ENCODE measurements at regions not wholly inside any gene's neighbourhood (a gene's known extent, or its start where the extent isn't known, plus 50 kb on each side); places are given as distances from the start of the nearest gene placed in this dataset.
A peak's percentile ranks its signal among the peaks of the same experiment; 100 is the strongest.
"Not testable (repeated sequence)": the region's sequence is repeated elsewhere in the genome, so short reads cannot be mapped to it uniquely, and the experiment has no call there.

DNA sequence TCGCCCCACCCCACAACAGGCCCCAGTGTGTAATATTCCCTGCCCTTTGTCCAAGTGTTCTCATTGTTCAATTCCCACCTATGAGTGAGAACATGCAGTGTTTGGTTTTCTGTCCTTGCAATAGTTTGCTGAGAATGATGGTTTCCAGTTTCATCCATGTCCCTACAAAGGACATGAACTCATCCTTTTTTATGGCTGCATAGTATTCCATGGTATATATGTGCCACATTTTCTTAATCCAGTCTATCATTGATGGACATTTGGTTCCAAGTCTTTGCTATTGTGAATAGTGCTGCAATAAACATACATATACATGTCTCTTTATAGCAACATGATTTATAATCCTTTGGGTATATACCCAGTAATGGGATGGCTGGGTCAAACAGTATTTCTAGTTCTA, 132.7 kb downstream of the SNX10 start:
- not testable (repeated sequence) for DNase-seq (ENCODE audit: low read depth, low spot score)

DNA sequence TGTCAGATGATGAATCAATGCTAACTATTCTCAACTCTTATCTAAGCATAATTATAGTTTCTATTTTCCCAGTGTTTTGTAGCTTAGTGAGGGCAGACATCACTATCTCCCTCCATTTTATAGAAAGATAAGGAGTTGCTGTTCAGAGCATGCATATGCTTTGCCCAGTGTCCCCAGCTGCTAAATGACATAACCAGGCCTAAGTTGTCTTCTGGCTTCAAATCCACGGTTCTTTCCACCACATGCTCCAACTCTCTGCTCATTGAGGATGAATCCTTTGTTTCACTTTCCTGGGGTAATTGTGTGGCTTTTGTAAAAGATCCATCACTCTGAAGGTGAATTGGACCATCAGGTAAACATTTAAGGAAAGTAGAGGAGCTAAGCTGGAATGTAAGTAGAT, 134.0 kb downstream of the SNX10 start:
- no peak for DNase-seq (ENCODE audit: low read depth, low spot score)

- no peak for DNase-seq (ENCODE audit: low read depth, low spot score)
Measured at GRCh38 chr7:26426096-26426495, 134.4 kb downstream of the SNX10 start.

- DNase-seq (ENCODE audit: low read depth, low spot score) = no peak
Measured at GRCh38 chr7:26428571-26428970, 136.9 kb downstream of the SNX10 start.

DNA sequence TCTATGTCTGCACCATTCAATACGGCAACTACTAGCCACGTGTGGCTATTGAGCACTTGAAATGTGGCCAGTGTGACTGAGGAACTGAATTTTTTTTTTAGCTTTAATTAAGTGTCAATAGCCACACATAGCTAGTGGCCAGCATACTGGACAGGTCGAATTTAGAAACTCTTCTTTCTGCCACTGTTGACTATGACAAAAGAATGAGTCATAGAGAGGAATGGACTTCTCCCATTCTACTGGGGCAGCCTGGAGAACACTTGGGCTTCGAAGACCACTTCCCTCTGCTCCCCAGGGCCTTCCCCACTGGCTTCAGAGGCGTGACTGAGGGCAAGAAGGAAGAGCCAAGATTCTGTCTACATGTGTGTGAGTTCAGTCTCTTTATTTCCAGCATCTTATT, 137.5 kb downstream of the SNX10 start:
- DNase-seq (ENCODE audit: low read depth, low spot score) = no peak

DNA sequence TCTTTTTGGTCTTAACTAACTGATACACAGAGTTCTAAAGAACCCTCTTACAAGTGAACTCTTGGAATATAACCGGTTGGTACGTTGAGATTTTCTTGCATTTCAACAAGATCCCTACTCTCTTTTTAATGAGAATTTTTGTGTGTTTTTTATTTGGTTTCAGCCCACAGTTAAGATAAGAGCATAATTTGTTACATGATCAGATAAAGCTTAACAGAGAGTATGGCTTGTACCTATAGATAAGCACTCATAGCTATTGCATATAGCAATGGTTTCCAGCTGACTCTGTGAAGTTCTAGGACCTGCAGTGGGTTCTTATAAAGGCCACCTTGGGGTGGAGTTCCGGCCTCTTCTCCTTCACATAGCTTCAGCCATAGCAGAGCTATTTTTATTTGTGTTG, 143.3 kb downstream of the SNX10 start:
- DNase-seq (ENCODE audit: low read depth, low spot score) = no peak

DNA sequence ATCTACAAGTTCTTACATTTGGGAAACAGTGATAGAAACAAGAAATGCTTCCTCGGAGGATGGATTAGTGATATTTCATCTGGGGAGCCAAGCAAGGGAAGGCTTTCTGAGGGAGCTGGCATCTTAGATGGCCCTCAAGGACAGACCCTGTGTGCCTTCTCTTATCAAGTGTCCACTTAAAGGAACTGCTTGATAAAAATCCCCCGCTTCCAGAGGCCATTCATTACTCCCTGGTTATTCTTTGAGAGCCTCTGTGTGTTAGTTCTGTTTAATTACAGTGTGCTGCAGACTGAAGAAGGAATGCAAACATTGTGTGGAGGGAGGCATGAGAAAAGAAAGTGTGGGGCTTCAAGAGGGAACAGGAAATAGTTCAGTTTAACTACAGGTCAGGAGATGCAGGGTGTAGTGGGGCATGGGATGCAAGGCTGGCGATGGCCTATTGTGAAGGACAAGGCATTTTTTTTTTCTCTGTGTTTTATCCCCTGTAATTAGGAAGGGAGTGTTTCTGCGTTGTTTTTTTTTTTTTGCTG, 145.4 kb downstream of the SNX10 start:
- no peak for DNase-seq (ENCODE audit: low read depth, low spot score)

DNA sequence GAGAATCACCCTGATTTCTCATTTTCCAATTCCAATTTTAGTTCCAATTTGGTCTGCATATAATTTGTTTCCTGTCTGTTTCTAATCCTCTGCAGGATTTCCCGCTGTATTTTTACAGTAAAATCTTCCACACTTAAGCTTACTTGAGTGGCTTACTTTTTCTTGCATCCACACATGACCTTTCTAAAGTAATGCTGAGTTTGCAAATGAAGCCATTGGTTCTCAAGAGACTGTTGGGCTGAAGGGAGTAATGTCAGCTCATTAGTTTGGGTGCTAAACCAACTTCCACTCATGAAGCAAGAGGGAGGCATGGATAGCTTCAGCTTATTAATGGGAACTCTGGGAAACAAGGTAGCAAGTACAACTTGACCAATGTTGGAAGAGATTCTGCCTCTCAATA, 146.4 kb downstream of the SNX10 start:
- DNase-seq (ENCODE audit: low read depth, low spot score) = no peak

GRCh38 chr7:26439521-26440232, 148.0 kb downstream of the SNX10 start:
- DNase-seq (ENCODE audit: low read depth, low spot score) = no peak

DNA sequence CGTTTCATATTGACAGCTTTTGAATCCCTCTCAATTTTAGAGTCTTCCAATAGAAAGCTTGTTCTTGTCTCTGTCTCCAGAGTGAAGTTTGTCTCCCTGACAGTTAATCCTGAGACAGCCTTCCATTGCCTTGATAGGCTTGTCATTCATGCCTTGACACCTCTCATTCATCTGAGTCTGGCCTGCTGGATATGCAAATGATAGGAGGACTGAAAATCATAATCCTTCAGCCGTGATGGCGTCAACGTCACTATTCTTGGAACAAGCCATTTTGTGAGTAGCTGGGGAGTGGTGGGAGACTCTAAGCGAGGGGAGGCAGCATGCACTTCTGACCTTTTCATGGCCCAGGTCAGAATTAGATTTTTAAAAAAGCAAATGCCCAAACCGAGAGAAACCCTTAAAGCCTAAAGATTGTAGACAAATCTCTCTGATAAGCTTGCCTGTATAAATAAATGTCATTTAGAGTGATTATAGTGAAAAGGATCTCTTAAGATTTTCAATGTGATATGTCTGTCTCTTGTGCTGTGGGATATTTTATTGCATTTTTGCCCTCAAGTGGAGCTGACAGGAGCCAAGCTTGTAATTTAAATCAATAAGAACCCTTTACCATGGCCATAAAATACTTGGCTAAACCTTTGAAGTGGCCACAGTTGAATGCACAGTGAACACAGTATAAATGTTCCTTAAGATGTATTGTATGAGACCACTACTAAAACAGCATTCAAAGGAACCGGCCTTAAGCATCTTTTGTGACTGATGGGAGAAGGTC, 148.8 kb downstream of the SNX10 start:
- no peak for DNase-seq (ENCODE audit: low read depth, low spot score)

DNA sequence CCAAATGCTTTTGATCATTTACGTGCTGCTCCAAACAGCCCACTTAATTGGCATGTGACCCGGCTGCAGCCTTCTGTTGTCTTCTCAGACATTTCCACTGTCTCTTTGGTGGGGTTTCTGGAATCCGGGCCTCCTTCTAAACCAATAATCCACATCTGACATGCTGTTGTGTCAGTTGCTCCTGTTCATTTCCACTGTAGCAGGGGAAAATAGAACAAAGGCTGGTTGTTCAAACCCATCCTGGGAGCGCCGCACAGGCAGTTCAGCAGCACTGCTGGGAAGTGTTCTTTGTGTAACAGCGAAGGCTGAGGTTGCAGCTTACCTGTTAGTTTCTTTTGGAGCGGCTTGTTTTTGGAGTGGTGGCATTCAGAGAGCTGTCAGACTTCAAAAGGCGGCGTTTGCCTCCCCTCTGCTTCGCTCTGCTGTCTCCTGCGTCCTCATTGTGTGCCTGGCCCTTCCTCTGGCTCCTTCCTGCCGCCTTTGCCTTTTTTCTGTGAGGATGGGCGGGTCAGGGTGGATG, 149.4 kb downstream of the SNX10 start:
- no peak for DNase-seq (ENCODE audit: low read depth, low spot score)

- DNase-seq (ENCODE audit: low read depth, low spot score) = no peak
Measured at GRCh38 chr7:26441611-26442277, 150.1 kb downstream of the SNX10 start.

DNA sequence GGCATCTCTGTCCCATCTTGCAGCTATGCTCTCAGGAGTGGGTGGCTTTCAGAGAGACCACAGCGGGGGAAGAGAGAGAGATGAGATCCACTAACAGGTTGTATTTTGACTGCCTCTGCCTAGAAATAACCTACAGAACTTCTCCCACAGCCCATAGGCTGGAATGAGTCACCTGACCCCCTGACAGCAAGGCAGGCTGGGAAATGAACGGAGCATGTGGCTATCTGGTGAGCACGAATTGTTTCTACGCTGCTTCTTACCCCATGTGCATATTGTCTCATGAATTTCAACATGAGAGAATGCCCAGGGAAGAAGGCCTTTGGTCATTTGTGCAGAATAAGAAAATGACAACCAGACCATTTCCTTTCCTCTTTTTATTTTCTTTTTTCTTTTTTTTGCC, 151.3 kb downstream of the SNX10 start:
- DNase-seq (ENCODE audit: low read depth, low spot score) = no peak

- DNase-seq (ENCODE audit: low read depth, low spot score) = no peak
Measured at GRCh38 chr7:26443751-26444150, 152.1 kb downstream of the SNX10 start.

DNA sequence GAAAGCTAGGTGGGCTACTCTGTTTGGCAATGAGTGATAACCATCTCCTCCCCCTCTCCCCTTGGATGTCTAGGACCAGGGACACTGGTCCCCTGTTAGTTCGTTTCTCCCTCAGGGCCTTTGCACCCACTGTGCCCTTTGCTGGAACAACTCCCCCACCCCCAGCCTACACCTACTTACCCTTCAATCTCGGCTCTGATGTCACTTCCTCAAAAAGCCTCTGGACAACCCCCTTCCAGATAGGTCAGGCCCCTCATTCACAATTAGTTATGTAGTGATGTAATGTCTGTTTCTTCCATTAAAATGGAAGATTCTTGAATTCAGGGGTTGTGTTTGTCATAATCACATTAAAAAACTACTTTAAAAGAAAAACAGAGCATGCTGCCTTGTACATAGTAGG, 152.9 kb downstream of the SNX10 start:
- DNase-seq (ENCODE audit: low read depth, low spot score) = no peak

- DNase-seq (ENCODE audit: low read depth, low spot score) = no peak
Measured at GRCh38 chr7:26447116-26447515, 155.5 kb downstream of the SNX10 start.

- no peak for DNase-seq (ENCODE audit: low read depth, low spot score)
Measured at GRCh38 chr7:26449175-26450165, 157.8 kb downstream of the SNX10 start.

GRCh38 chr7:26451997-26452396, 160.3 kb downstream of the SNX10 start:
- peak; percentile 40 for DNase-seq (ENCODE audit: low read depth, low spot score)

DNA sequence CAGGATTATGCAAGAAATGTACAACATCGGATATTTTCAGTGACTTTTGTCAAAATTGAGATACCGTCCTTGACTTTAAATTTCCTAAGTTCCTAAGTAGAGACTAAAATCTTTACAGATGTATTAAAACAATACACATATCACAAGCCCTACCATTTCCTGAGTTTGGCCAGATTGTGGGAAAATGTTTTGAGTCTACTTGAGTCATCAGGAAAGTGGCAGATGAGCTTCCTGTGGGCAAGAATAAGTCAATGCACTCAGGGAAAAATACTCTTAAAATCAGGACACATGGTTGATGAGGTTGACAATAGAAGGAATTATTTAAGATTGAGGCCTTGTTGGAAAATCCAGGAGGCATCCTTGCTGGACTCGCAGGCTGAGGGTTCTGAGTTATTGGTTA, 162.5 kb downstream of the SNX10 start:
- DNase-seq (ENCODE audit: low read depth, low spot score) = no peak

DNA sequence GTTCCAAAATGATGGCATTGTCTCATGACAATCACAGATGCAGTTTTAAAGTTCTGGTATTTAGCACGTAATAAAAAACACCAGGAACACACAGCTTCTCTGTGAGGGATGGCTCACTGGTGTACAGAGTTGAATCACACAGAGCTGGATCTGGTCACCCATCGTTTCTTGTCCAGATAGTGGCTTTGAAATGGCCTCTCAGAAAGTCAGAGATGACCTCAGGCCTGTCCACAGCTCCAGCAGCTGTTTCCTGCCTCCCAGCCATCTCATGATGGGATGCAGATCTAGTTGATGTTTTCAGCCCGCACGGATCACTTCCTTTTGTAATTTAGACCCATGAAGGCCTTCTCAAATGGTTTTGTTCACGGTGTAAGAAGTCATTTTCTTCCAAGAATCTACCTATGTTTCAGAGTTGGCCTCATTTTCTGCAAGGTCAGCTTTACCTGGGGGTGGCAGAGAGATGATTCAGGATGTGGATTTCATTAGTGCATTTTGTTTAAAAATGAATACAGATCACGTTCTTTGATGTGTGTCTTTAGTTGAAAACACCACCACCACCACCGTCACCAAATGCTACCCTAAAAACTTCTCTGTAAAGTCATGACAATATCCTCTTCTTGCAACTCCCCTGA, 166.2 kb downstream of the SNX10 start:
- DNase-seq (ENCODE audit: low read depth, low spot score) = no peak
